HepG2 (cell line): ENCODE measurements at regions not wholly inside any gene's neighbourhood (a gene's known extent, or its start where the extent isn't known, plus 50 kb on each side); places are given as distances from the start of the nearest gene placed in this dataset.
A peak's percentile ranks its signal among the peaks of the same experiment; 100 is the strongest.

Experiments
- CEBPG ChIP-seq: IDR thresholded peaks from 2 replicates; pipeline ENCODE4 v1.6.1; 2016
- EED ChIP-seq: sonication (generic); formaldehyde crosslinking; IDR thresholded peaks from 2 replicates; pipeline ENCODE4 v1.5.0; 2020; ENCODE audit warnings: mild to moderate bottlenecking, missing genetic modification reagents
- FOSL1 ChIP-seq: sonication (generic); formaldehyde crosslinking; IDR thresholded peaks from 2 replicates; pipeline ENCODE4 v1.9.0; 2021; ENCODE audit warnings: missing genetic modification reagents, borderline replicate concordance
- GATAD1 ChIP-seq: IDR thresholded peaks from 2 replicates; pipeline ENCODE4 v1.6.1; 2016; ENCODE audit warnings: missing genetic modification reagents, missing compliant biosample characterization
- GATAD2A ChIP-seq: IDR thresholded peaks from 2 replicates; pipeline ENCODE4 v1.6.1; 2016
- HOXA9 ChIP-seq: sonication (generic); formaldehyde crosslinking; IDR thresholded peaks from 2 replicates; pipeline ENCODE4 v1.8.1; 2022; ENCODE audit warnings: missing genetic modification reagents, mild to moderate bottlenecking, moderate library complexity, borderline replicate concordance
- IRX3 ChIP-seq: sonication (generic); formaldehyde crosslinking; IDR thresholded peaks from 2 replicates; pipeline ENCODE4 v1.8.1; 2023; ENCODE audit warnings: mild to moderate bottlenecking, low read depth, missing genetic modification reagents, borderline replicate concordance
- JDP2 ChIP-seq: sonication (generic); formaldehyde crosslinking; IDR thresholded peaks from 2 replicates; pipeline ENCODE4 v1.8.1; 2022; ENCODE audit warnings: missing genetic modification reagents, borderline replicate concordance
- MTA3 ChIP-seq: sonication (generic); formaldehyde crosslinking; IDR thresholded peaks from 2 replicates; pipeline ENCODE4 v1.4.0; 2020; ENCODE audit warnings: missing genetic modification reagents
- NR2C2 ChIP-seq: sonication (generic); formaldehyde crosslinking; IDR thresholded peaks from 2 replicates; pipeline ENCODE4 v1.4.0; 2020; ENCODE audit warnings: missing genetic modification reagents, mild to moderate bottlenecking, moderate library complexity, borderline replicate concordance
- SALL1 ChIP-seq: sonication (generic); formaldehyde crosslinking; IDR thresholded peaks from 2 replicates; pipeline ENCODE4 v1.8.0; 2022; ENCODE audit warnings: mild to moderate bottlenecking, missing genetic modification reagents
- TBP ChIP-seq: sonication (generic); formaldehyde crosslinking; IDR thresholded peaks from 2 replicates; pipeline ENCODE4 v1.5.0; 2020; ENCODE audit warnings: missing genetic modification reagents
- TOE1 ChIP-seq: sonication (generic); formaldehyde crosslinking; IDR thresholded peaks from 2 replicates; pipeline ENCODE4 v1.4.0; 2020; ENCODE audit warnings: mild to moderate bottlenecking, missing genetic modification reagents
- ZBTB37 ChIP-seq: sonication (generic); formaldehyde crosslinking; IDR thresholded peaks from 2 replicates; pipeline ENCODE4 v1.4.0; 2020; ENCODE audit warnings: mild to moderate bottlenecking, missing genetic modification reagents
- ZNF143 ChIP-seq: sonication (generic); formaldehyde crosslinking; IDR thresholded peaks from 2 replicates; pipeline ENCODE4 v1.4.0; 2020; ENCODE audit warnings: missing genetic modification reagents
- ZNF263 ChIP-seq: sonication (generic); formaldehyde crosslinking; IDR thresholded peaks from 2 replicates; pipeline ENCODE4 v1.4.0; 2020; ENCODE audit warnings: missing genetic modification reagents
- ZNF441 ChIP-seq: sonication (generic); formaldehyde crosslinking; IDR thresholded peaks from 2 replicates; pipeline ENCODE4 v1.7.0; 2021; ENCODE audit warnings: missing genetic modification reagents, borderline replicate concordance
- ZNF503 ChIP-seq: sonication (generic); formaldehyde crosslinking; IDR thresholded peaks from 2 replicates; pipeline ENCODE4 v1.4.0; 2020; ENCODE audit warnings: missing genetic modification reagents
- ZNF609 ChIP-seq: sonication (generic); formaldehyde crosslinking; IDR thresholded peaks from 2 replicates; pipeline ENCODE4 v1.4.0; 2020; ENCODE audit warnings: mild to moderate bottlenecking, missing genetic modification reagents, borderline replicate concordance
- ZNF724P ChIP-seq: sonication (generic); formaldehyde crosslinking; IDR thresholded peaks from 2 replicates; pipeline ENCODE4 v1.8.0; 2022; ENCODE audit warnings: missing genetic modification reagents, borderline replicate concordance
- ZNF839 ChIP-seq: sonication (generic); formaldehyde crosslinking; IDR thresholded peaks from 2 replicates; pipeline ENCODE4 v1.4.0; 2020; ENCODE audit warnings: missing genetic modification reagents, mild to moderate bottlenecking, borderline replicate concordance
- TF ChIP-seq, protein P1 (sequence below): sonication (generic); formaldehyde crosslinking; IDR thresholded peaks from 2 replicates; pipeline ENCODE4 v1.4.0; 2020; ENCODE audit warnings: mild to moderate bottlenecking, missing genetic modification reagents
- TF ChIP-seq, protein P2 (sequence below): IDR thresholded peaks from 2 replicates; pipeline ENCODE4 v1.6.1; 2016; ENCODE audit warnings: missing compliant biosample characterization, missing genetic modification reagents, borderline replicate concordance

GRCh38 chr11:19508165-19508564, 204.5 kb upstream of the NAV2 start (continued):
- TF ChIP-seq ZNF441 (CRISPR knock-in tag) (peak; percentile 22; the same call in 1 of the 2 replicates), GATAD2A (peak; percentile 40; the same call in 1 of the 2 replicates), CEBPG (CRISPR knock-in tag) (peak; percentile 31; the same call in 1 of the 2 replicates), TOE1 (CRISPR knock-in tag) (no peak), HOXA9 (CRISPR knock-in tag) (no peak), GATAD1 (0 out of 2 replicates have a peak, but pooled peaks have one; percentile 46), ZNF724P (no peak), FOSL1 (CRISPR knock-in tag) (peak; percentile 93), SALL1 (CRISPR knock-in tag) (peak; percentile 51), IRX3 (CRISPR knock-in tag) (no peak), ZNF503 (CRISPR knock-in tag) (no peak), TBP (CRISPR knock-in tag) (no peak), ZNF609 (CRISPR knock-in tag) (no peak), EED (CRISPR knock-in tag) (no peak), ZNF839 (no peak), ZBTB37 (CRISPR knock-in tag) (peak; percentile 27; the same call in 1 of the 2 replicates), ZNF263 (CRISPR knock-in tag) (no peak), JDP2 (no peak), ZNF143 (CRISPR knock-in tag) (no peak), NR2C2 (CRISPR knock-in tag) (peak; percentile 78), MTA3 (CRISPR knock-in tag) (no peak)
- TF ChIP-seq, protein P1, sequence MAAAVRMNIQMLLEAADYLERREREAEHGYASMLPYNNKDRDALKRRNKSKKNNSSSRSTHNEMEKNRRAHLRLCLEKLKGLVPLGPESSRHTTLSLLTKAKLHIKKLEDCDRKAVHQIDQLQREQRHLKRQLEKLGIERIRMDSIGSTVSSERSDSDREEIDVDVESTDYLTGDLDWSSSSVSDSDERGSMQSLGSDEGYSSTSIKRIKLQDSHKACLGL (CRISPR knock-in tag), result no peak
- TF ChIP-seq, protein P2, sequence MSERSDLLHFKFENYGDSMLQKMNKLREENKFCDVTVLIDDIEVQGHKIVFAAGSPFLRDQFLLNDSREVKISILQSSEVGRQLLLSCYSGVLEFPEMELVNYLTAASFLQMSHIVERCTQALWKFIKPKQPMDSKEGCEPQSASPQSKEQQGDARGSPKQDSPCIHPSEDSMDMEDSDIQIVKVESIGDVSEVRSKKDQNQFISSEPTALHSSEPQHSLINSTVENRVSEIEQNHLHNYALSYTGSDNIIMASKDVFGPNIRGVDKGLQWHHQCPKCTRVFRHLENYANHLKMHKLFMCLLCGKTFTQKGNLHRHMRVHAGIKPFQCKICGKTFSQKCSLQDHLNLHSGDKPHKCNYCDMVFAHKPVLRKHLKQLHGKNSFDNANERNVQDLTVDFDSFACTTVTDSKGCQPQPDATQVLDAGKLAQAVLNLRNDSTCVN (CRISPR knock-in tag), result no peak
